ENCODE measurements at regions not wholly inside any gene's neighbourhood (a gene's known extent, or its start where the extent isn't known, plus 50 kb on each side); places are given as distances from the start of the nearest gene placed in this dataset.

- H3K4me3 ChIP-seq (ENCODE audit: low read depth, low read length): no peak overlapping the region
- TF ChIP-seq CTCF (IDR thresholded peaks at IDR 0.05; ENCODE audit: insufficient read depth, low read depth, low read length): no peak
- no peak for DNase-seq (ENCODE audit: low read depth)
Observed at GRCh38 chr19:30277941-30278881, 94.0 kb upstream of the ZNF536 start.

- TF ChIP-seq CTCF (IDR thresholded peaks at IDR 0.05; ENCODE audit: insufficient read depth, low read depth, low read length): no peak
- no peak overlapping the region for H3K4me3 ChIP-seq (ENCODE audit: low read depth, low read length)
- DNase-seq (ENCODE audit: low read depth): no peak
Observed at GRCh38 chr19:30278882-30279254, 93.3 kb upstream of the ZNF536 start.

GRCh38 chr19:30280018-30280417 is 92.2 kb upstream of the ZNF536 start:
- no peak overlapping the region for H3K4me3 ChIP-seq (ENCODE audit: low read depth, low read length)
- DNase-seq (ENCODE audit: low read depth): no peak
- TF ChIP-seq CTCF (IDR thresholded peaks at IDR 0.05; ENCODE audit: insufficient read depth, low read depth, low read length): no peak

- DNase-seq (ENCODE audit: low read depth): no peak
- TF ChIP-seq CTCF (IDR thresholded peaks at IDR 0.05; ENCODE audit: insufficient read depth, low read depth, low read length): no peak
- H3K4me3 ChIP-seq (ENCODE audit: low read depth, low read length): no peak overlapping the region
Observed at GRCh38 chr19:30281906-30282305, 90.3 kb upstream of the ZNF536 start.

GRCh38 chr19:30283556-30283955 is 88.6 kb upstream of the ZNF536 start:
- TF ChIP-seq CTCF (IDR thresholded peaks at IDR 0.05; ENCODE audit: insufficient read depth, low read depth, low read length): no peak

GRCh38 chr19:30284209-30284608 is 88.0 kb upstream of the ZNF536 start:
- H3K4me3 ChIP-seq (ENCODE audit: low read depth, low read length): no peak overlapping the region
- no peak for TF ChIP-seq CTCF (IDR thresholded peaks at IDR 0.05; ENCODE audit: insufficient read depth, low read depth, low read length)
- DNase-seq (ENCODE audit: low read depth): no peak

More at GRCh38 chr19:30283556-30283955, 88.6 kb upstream of the ZNF536 start:
- H3K4me3 ChIP-seq (ENCODE audit: low read depth, low read length): no peak overlapping the region
- no peak for DNase-seq (ENCODE audit: low read depth)
